Activated naive CD4-positive, alpha-beta T cell treated with anti-CD3 and anti-CD28 coated beads, Interleukin-2, amount 50 U/mL, for 72 hours (primary cell): ENCODE measurements at regions not wholly inside any gene's neighbourhood (a gene's known extent, or its start where the extent isn't known, plus 50 kb on each side); places are given as distances from the start of the nearest gene placed in this dataset.

Experiments
- ATAC-seq, 2 donors: fragments of 150-1000 bp; cut with Tn5 transposase; 2 replicates each; pipeline ENCODE4 v1.10.0; 2021; ENCODE audit warnings: mild to moderate bottlenecking in 2 of 2, moderate library complexity in 2 of 2
- DNase-seq, 2 donors: peaks; one replicate each; pipeline ENCODE4 v3.0.0; 2021 to 2022; ENCODE audit warnings: low spot score in 2 of 2
- H3K27ac Mint-ChIP-seq, 2 donors: one replicate each; pipeline ENCODE4 v1.8.0; 2022; ENCODE audit warnings: mild to moderate bottlenecking in 2 of 2, mixed read lengths in 2 of 2
- H3K36me3 Mint-ChIP-seq, 2 donors: one replicate each; pipeline ENCODE4 v1.8.0; 2022; ENCODE audit warnings: mixed read lengths in 2 of 2
- H3K9me3 Mint-ChIP-seq, 2 donors: one replicate each; pipeline ENCODE4 v1.8.0; 2022; ENCODE audit warnings: mixed read lengths in 2 of 2

DNA sequence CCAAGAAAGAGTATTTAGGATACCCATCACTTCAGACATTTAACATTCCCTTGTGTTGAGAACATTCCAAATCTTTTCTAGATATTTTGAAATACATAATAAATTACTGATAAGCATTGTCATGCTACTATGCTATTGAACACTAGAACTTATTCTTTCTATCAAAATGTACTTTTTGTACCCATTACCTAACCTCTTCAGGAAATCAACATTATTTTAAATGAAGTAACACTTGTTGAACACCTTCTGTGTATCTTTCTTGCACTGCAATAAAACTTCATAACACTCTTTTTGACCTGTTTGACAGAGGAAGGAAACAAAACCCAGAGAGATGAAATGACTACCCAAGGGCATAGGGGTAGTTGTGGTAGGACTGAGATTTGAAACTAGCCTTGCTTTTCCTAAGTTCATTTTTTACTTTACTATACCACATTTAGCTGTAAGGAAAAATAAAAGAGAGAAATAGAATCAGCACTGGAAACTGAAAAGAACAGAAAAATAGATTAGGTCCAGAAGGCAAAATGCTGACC, 99.4 kb downstream of the UCHL5 start:
- DNase-seq (no peak), ATAC-seq (peak in 1 of 2 donors; percentile 73)
- Mint-ChIP-seq H3K9me3 (no peaks in the 10 kb centered on the region), H3K36me3 (no peaks in the 10 kb centered on the region), H3K27ac (no peak overlapping the region)
